K562 (cell line): ENCODE measurements at regions not wholly inside any gene's neighbourhood (a gene's known extent, or its start where the extent isn't known, plus 50 kb on each side); places are given as distances from the start of the nearest gene placed in this dataset.

Experiments
- CBFA2T3 ChIP-seq: fragments of 450-650 bp; IDR thresholded peaks from 2 replicates; pipeline ENCODE4 v1.6.1; 2017
- CHD1 ChIP-seq: fragments of 200-600 bp; sonication (generic); IDR thresholded peaks from one replicate; pipeline ENCODE4 v1.6.1; 2012; ENCODE audit warnings: mild to moderate bottlenecking, moderate library complexity, low read length, inconsistent platforms
- CTCF ChIP-seq, 3 experiments: IDR thresholded peaks in 2 of 3; conservative IDR thresholded peaks in 1 of 3; 2 replicates each; pipeline ENCODE4 v1.5.1; 2011 to 2012; ENCODE audit warnings: low read length in 3 of 3, mild to moderate bottlenecking in 3 of 3, control low read depth in 2 of 3, improper control_type of control experiment in 1 of 3, inconsistent platforms in 1 of 3, low read depth in 1 of 3, mixed read lengths in 1 of 3, moderate library complexity in 1 of 3; ENCODE audit not compliant: insufficient read depth in 2 of 3
- FIP1L1 ChIP-seq: fragments of 200-400 bp; formaldehyde crosslinking; IDR thresholded peaks from 2 replicates; pipeline ENCODE4 v1.6.1; 2018; ENCODE audit warnings: mild to moderate bottlenecking, low read depth, low read length; ENCODE audit not compliant: poor library complexity, severe bottlenecking
- HDAC6 ChIP-seq: IDR thresholded peaks from 2 replicates; pipeline ENCODE4 v1.6.1; 2012; ENCODE audit warnings: low read depth, mild to moderate bottlenecking, control low read depth, inconsistent platforms, low read length, moderate library complexity
- KAT8 ChIP-seq: fragments of 450-650 bp; IDR thresholded peaks from 2 replicates; pipeline ENCODE4 v1.6.1; 2016; ENCODE audit warnings: low read depth, mild to moderate bottlenecking
- MAX ChIP-seq: sonication (generic); formaldehyde crosslinking; IDR thresholded peaks from 2 replicates; pipeline ENCODE4 v1.9.0; 2022; ENCODE audit warnings: mild to moderate bottlenecking, missing genetic modification reagents
- MEIS2 ChIP-seq: fragments of 450-650 bp; IDR thresholded peaks from 2 replicates; pipeline ENCODE4 v1.6.1; 2014; ENCODE audit warnings: mild to moderate bottlenecking; ENCODE audit not compliant: partially characterized antibody
- PCBP1 ChIP-seq: fragments of 200-400 bp; formaldehyde crosslinking; IDR thresholded peaks from 2 replicates; pipeline ENCODE4 v1.6.1; 2018; ENCODE audit warnings: mild to moderate bottlenecking, low read depth, low read length; ENCODE audit not compliant: poor library complexity, severe bottlenecking
- ZNF518B ChIP-seq: fragments of 250-450 bp; sonication (Bioruptor Pico); IDR thresholded peaks from 2 replicates; pipeline ENCODE4 v1.5.0; 2021; ENCODE audit warnings: mild to moderate bottlenecking, moderate library complexity

GRCh38 chr13:106393776-106394175, 141.7 kb downstream of the EFNB2 start:
- TF ChIP-seq KAT8: no peak
- TF ChIP-seq MAX (CRISPR knock-in tag): no peak
- no peak for TF ChIP-seq CTCF (IDR thresholded peaks at IDR 0.05 in 2 of 3, conservative IDR thresholded peaks at IDR 0.05 in 1 of 3; ENCODE audit: insufficient read depth in 2 of 3, low read depth in 1 of 3, low read length in 3 of 3)
- TF ChIP-seq PCBP1: no peak
- no peak for TF ChIP-seq HDAC6
- TF ChIP-seq CHD1: no peak
- TF ChIP-seq CBFA2T3: no peak
- TF ChIP-seq ZNF518B (CRISPR knock-in tag): no peak
- no peak for TF ChIP-seq FIP1L1
- no peak for TF ChIP-seq MEIS2
